Hematopoietic multipotent progenitor cell treated with erythropoietin and hydrocortisone succinate and interleukin-3 and kit ligand, for 15 days (in vitro differentiated cells): ENCODE measurements at regions not wholly inside any gene's neighbourhood (a gene's known extent, or its start where the extent isn't known, plus 50 kb on each side); places are given as distances from the start of the nearest gene placed in this dataset.
"Not testable (repeated sequence)": the region's sequence is repeated elsewhere in the genome, so short reads cannot be mapped to it uniquely, and the experiment has no call there.

Experiments
- DNase-seq: peaks from one replicate; pipeline ENCODE4 v3.0.0-alpha.2; 2015; ENCODE audit warnings: low spot score

GRCh38 chr10:21055339-21056135 is 158.4 kb upstream of the NEBL start:
- no peak for DNase-seq

GRCh38 chr10:21053953-21054690 is 157.0 kb upstream of the NEBL start:
- DNase-seq, result no peak

GRCh38 chr10:21052709-21053104 is 155.6 kb upstream of the NEBL start:
- no peak for DNase-seq

- no peak for DNase-seq
Measured at GRCh38 chr10:21052072-21052708, 155.1 kb upstream of the NEBL start.

GRCh38 chr10:21049482-21049881 is 152.4 kb upstream of the NEBL start:
- no peak for DNase-seq

- no peak for DNase-seq
Measured at GRCh38 chr10:21048068-21048467, 151.0 kb upstream of the NEBL start.

GRCh38 chr10:21047511-21047910 is 150.4 kb upstream of the NEBL start:
- no peak for DNase-seq

GRCh38 chr10:21047096-21047495 is 150.0 kb upstream of the NEBL start:
- DNase-seq, result no peak

- DNase-seq, result no peak
Measured at GRCh38 chr10:21043044-21043443, 145.9 kb upstream of the NEBL start.

GRCh38 chr10:21042536-21042935 is 145.4 kb upstream of the NEBL start:
- DNase-seq, result no peak

GRCh38 chr10:21041763-21042458 is 144.8 kb upstream of the NEBL start:
- DNase-seq, result no peak

GRCh38 chr10:21039721-21040120 is 142.6 kb upstream of the NEBL start:
- DNase-seq, result no peak

- no peak for DNase-seq
Measured at GRCh38 chr10:21036757-21037156, 139.6 kb upstream of the NEBL start.

- not testable (repeated sequence) for DNase-seq
Measured at GRCh38 chr10:21034770-21035169, 137.7 kb upstream of the NEBL start.

- no peak for DNase-seq
Measured at GRCh38 chr10:21034241-21034640, 137.1 kb upstream of the NEBL start.

GRCh38 chr10:21032587-21033319 is 135.6 kb upstream of the NEBL start:
- no peak for DNase-seq

GRCh38 chr10:21031232-21031795 is 134.2 kb upstream of the NEBL start:
- DNase-seq, result no peak

GRCh38 chr10:21030091-21030490 is 133.0 kb upstream of the NEBL start:
- DNase-seq, result no peak

GRCh38 chr10:21022821-21023220 is 125.7 kb upstream of the NEBL start:
- DNase-seq, result no peak

- DNase-seq, result no peak
Measured at GRCh38 chr10:21021843-21022594, 124.9 kb upstream of the NEBL start.

GRCh38 chr10:21021231-21021630 is 124.1 kb upstream of the NEBL start:
- DNase-seq, result no peak
